ENCODE measurements at regions not wholly inside any gene's neighbourhood (a gene's known extent, or its start where the extent isn't known, plus 50 kb on each side); places are given as distances from the start of the nearest gene placed in this dataset.
A peak's percentile ranks its signal among the peaks of the same experiment; 100 is the strongest.

DNA sequence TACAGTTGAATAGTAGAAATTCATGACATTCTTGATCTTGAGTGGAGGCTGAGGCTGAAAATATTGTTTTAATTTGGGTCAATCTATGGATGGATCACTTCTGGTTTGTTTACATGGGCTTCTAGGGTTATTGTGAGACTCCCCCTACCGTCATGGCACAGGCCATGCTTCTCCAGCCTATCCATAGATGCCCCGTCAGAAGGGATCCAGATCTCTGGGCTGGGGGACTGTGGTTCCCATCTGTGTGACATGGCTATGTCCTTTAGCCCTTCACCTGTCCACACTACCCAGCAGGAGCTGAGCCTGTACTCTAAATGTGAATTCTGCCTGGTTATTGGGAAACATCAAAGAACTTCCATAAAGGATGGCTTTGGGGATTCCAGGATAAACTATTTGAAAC, 160.4 kb downstream of the ABCC12 start:
- Histone ChIP-seq H3K9me3 (ENCODE audit: insufficient read depth in 2 of 2, low read depth in 1 of 2, low read length in 1 of 2) (peaks cover under 1% of the 10 kb centered on the region in 2 experiments; a peak in 1 of 4 replicates), H3K18ac (ENCODE audit: extremely low read depth, low read length) (no peak overlapping the region), H3K23ac (ENCODE audit: insufficient read length) (no peak overlapping the region), H3K4me3 (ENCODE audit: extremely low read depth in 1 of 4, insufficient read depth in 2 of 4, low read depth in 3 of 4, low read length in 4 of 4) (no peak overlapping the region), H4K5ac (ENCODE audit: insufficient read length, low read depth, low read length) (no peak overlapping the region), H2BK15ac (ENCODE audit: low read length) (no peak overlapping the region), H4K8ac (ENCODE audit: extremely low read depth, insufficient read depth, low read length) (no peak overlapping the region), H2BK20ac (ENCODE audit: low read length) (no peak overlapping the region), H3K56ac (replicated peaks; ENCODE audit: insufficient read length, low read depth, low read length) (no peak overlapping the region), H3K23me2 (ENCODE audit: low read depth, low read length) (no peaks in the 10 kb centered on the region), H3K27me3 (replicated peaks in 1 of 4; ENCODE audit: control insufficient read depth in 3 of 4, extremely low read depth in 1 of 4, insufficient read depth in 3 of 4, low read length in 3 of 4) (no peaks in the 10 kb centered on the region), H3K14ac (ENCODE audit: insufficient read length) (no peak overlapping the region), H4K20me1 (replicated peaks in 1 of 2; ENCODE audit: control insufficient read depth in 1 of 2, insufficient read depth in 2 of 2, low read length in 2 of 2) (no peaks in the 10 kb centered on the region), H2AK5ac (ENCODE audit: low read depth, low read length) (no peak overlapping the region), H2BK120ac (replicated peaks; ENCODE audit: low read depth, low read length) (no peak overlapping the region), H3K9ac (replicated peaks in 1 of 4; ENCODE audit: extremely low read depth in 1 of 4, low read depth in 3 of 4, low read length in 3 of 4) (no peak overlapping the region), H3K36me3 (ENCODE audit: control insufficient read depth in 2 of 4, insufficient read depth in 4 of 4, low read length in 3 of 4) (no peaks in the 10 kb centered on the region), H3K27ac (ENCODE audit: low read depth, low read length) (no peak overlapping the region), H3K4me1 (replicated peaks in 1 of 4; ENCODE audit: control insufficient read depth in 3 of 4, insufficient read depth in 4 of 4, low read length in 3 of 4) (no peaks in the 10 kb centered on the region), H3K4ac (replicated peaks; ENCODE audit: insufficient read length, low read depth, low read length) (no peak overlapping the region), H2BK12ac (ENCODE audit: low read depth, low read length) (no peak overlapping the region), H3K79me2 (ENCODE audit: control insufficient read depth in 1 of 2, insufficient read depth in 2 of 2, low read length in 2 of 2) (no peaks in the 10 kb centered on the region), H2AFZ (ENCODE audit: low read length) (no peak overlapping the region), H4K91ac (replicated peaks; ENCODE audit: insufficient read length, low read length) (no peak overlapping the region), H2BK5ac (ENCODE audit: low read depth, low read length) (no peak overlapping the region), H3K79me1 (ENCODE audit: low read depth, low read length) (no peaks in the 10 kb centered on the region), H3K4me2 (ENCODE audit: insufficient read depth in 1 of 2, low read depth in 2 of 2, low read length in 2 of 2) (no peak overlapping the region)
- DNase-seq (ENCODE audit: low read depth in 1 of 2, low spot score in 2 of 2) (peak in 1 of 2 experiments; percentile 13), FAIRE-seq (no peak)
- ChIA-PET CTCF (ENCODE audit: partially characterized antibody) (interaction anchor here (0.6 to 1.7 kb wide), 4 partner anchors 8 to 17 kb away, joined by 3 to 6 read pairs (median 4); no protein-coding TSS in a partner anchor), POLR2A (ENCODE audit: partially characterized antibody) (no interaction called here)
- 76% methylated on average over 2 of the region's 2 CpGs; no CpG with 5 or more reads in 1 of the 2 experiments for WGBS, 2 experiments (ENCODE audit: extremely low coverage in 1 of 2, insufficient coverage in 1 of 2, insufficient read length in 1 of 2, insufficient replicate concordance in 2 of 2, low coverage in 1 of 2, low lambda C conversion rate in 2 of 2, missing lambda C conversion rate in 1 of 2)
- TF ChIP-seq TAF7 (optimal IDR thresholded peaks at IDR 0.05; ENCODE audit: borderline replicate concordance, low read depth, low read length) (no peak), RAD21 (IDR thresholded peaks at IDR 0.05 in 1 of 2, conservative IDR thresholded peaks at IDR 0.05 in 1 of 2; ENCODE audit: low read depth in 2 of 2, low read length in 2 of 2) (peak; percentile 9 to 26; a peak in 3 of 4 replicates), RFX5 (IDR thresholded peaks at IDR 0.05; ENCODE audit: borderline replicate concordance, low read depth, low read length) (no peak), SIN3A (conservative IDR thresholded peaks at IDR 0.05 in 1 of 2, IDR thresholded peaks at IDR 0.05 in 1 of 2; ENCODE audit: low read depth in 1 of 2, low read length in 2 of 2) (no peak), TAF1 (IDR thresholded peaks at IDR 0.05; ENCODE audit: low read depth, low read length) (no peak), CTBP2 (IDR thresholded peaks at IDR 0.05; ENCODE audit: borderline replicate concordance, insufficient read depth, insufficient read length, low read length) (no peak), BCL11A (IDR thresholded peaks at IDR 0.05; ENCODE audit: low read depth in 2 of 2, low read length in 2 of 2) (no peak)
